Upper lobe of right lung (tissue), 1 donor: ENCODE measurements at regions not wholly inside any gene's neighbourhood (a gene's known extent, or its start where the extent isn't known, plus 50 kb on each side); places are given as distances from the start of the nearest gene placed in this dataset.

Experiments
- ATAC-seq: fragments of 200-7000 bp; cut with Tn5 transposase; one replicate; pipeline ENCODE4 v1.9.1; 2020; ENCODE audit warnings: mild to moderate bottlenecking, moderate library complexity
- DNase-seq: peaks from one replicate; pipeline ENCODE4 v3.0.0-alpha.2; 2020
- H3K27ac ChIP-seq: fragments of 200-600 bp; one replicate; pipeline ENCODE4 v1.8.0; 2022
- H3K27me3 ChIP-seq: fragments of 200-600 bp; one replicate; pipeline ENCODE4 v1.8.0; 2022; ENCODE audit warnings: mild to moderate bottlenecking
- H3K36me3 ChIP-seq: fragments of 200-600 bp; one replicate; pipeline ENCODE4 v1.8.0; 2022
- H3K4me1 ChIP-seq: fragments of 200-600 bp; one replicate; pipeline ENCODE4 v1.8.0; 2022
- H3K4me3 ChIP-seq: fragments of 200-600 bp; one replicate; pipeline ENCODE4 v1.8.0; 2022; ENCODE audit warnings: mild to moderate bottlenecking
- H3K9me3 ChIP-seq: fragments of 200-600 bp; one replicate; pipeline ENCODE4 v1.8.0; 2022
- CTCF ChIP-seq: fragments of 200-600 bp; IDR thresholded peaks from one replicate; pipeline ENCODE4 v1.8.0; 2022; ENCODE audit warnings: antibody characterized with exemption
- intact Hi-C: fragments of 100-400 bp; cut with DNase I; formaldehyde crosslinking; loops from one replicate; pipeline ENCODE4 v1.11.0; 2022
- donor health status: DM: no; HTN: yes; CAD: no; lungs with severe emphysema.

DNA sequence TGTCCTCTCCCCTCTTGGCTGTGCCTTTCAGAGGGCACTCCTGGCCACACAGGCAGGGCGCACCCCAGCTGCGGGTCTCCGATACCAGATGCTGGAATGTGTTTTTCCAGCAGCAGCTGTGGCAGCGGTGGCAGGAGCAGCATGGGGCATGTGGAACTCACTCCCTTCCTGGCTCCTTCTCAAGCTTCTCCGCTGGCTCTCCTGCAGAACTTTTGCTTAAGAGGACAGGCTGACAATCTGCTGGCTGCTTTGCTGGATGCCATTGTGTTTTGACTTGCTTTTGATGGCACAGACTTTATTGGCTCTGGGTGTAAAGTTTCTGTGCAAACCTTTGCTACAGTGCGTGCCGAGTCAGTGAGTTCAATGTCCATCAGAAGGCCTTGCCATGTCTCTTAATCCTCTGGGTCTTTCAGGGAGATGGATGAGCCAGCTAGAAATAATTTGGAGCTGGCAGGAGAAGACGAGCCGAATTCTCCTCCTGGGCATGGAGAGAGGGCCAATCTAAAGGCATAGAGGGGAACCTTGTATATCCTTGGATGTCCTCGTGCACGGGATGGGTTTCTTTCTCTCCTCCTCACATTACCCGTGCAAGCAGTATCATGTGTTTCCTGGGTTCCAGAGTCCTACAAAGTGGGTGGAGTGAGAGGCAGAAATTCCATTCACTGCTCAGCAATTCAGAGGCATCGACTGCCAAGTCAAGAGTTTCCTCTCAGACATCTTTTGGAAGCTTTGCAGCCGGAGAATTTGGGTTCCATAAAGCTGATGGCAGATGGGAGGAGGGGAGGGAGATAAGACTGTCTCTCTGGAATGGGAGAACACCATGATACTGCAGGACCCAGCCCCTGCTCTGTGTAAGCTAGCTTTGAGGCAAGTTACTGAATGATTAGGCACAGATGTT, 231.2 kb downstream of the FGF9 start:
- Histone ChIP-seq H3K27ac (no peak overlapping the region), H3K27me3 (no peaks in the 10 kb centered on the region), H3K4me1 (peaks cover 3% of the 10 kb centered on the region), H3K4me3 (no peak overlapping the region), H3K9me3 (no peaks in the 10 kb centered on the region), H3K36me3 (no peaks in the 10 kb centered on the region)
- no peak for TF ChIP-seq CTCF
- intact Hi-C loops = no loop called here
- DNase-seq = no peak
- ATAC-seq = peak; percentile 79

- no peak overlapping the region for H3K4me3 ChIP-seq
- H3K9me3 ChIP-seq = no peaks in the 10 kb centered on the region
- no peaks in the 10 kb centered on the region for H3K27me3 ChIP-seq
Measured at GRCh38 chr13:21902709-21903098, 231.8 kb downstream of the FGF9 start.

GRCh38 chr13:21905486-21905885, 234.6 kb downstream of the FGF9 start:
- Histone ChIP-seq H3K9me3 (no peaks in the 10 kb centered on the region), H3K4me3 (no peak overlapping the region), H3K4me1 (peaks cover 3% of the 10 kb centered on the region), H3K27ac (no peak overlapping the region), H3K36me3 (no peaks in the 10 kb centered on the region), H3K27me3 (no peaks in the 10 kb centered on the region)
- intact Hi-C loops = no loop called here
- no peak for ATAC-seq
- no peak for DNase-seq
- no peak for TF ChIP-seq CTCF

More at GRCh38 chr13:21902709-21903098, 231.8 kb downstream of the FGF9 start:
- intact Hi-C loops = no loop called here
- TF ChIP-seq CTCF = no peak
- H3K27ac ChIP-seq = peak overlapping the region; percentile 36
- no peak for ATAC-seq
- DNase-seq = no peak
- H3K36me3 ChIP-seq = no peaks in the 10 kb centered on the region
- peaks cover 3% of the 10 kb centered on the region for H3K4me1 ChIP-seq

GRCh38 chr13:21909331-21909730, 238.5 kb downstream of the FGF9 start:
- Histone ChIP-seq H3K36me3 (no peaks in the 10 kb centered on the region), H3K9me3 (no peaks in the 10 kb centered on the region), H3K27me3 (no peaks in the 10 kb centered on the region), H3K27ac (no peak overlapping the region), H3K4me3 (no peak overlapping the region), H3K4me1 (no peaks in the 10 kb centered on the region)
- no peak for DNase-seq
- intact Hi-C loops = no loop called here
- no peak for ATAC-seq
- TF ChIP-seq CTCF = no peak

DNA sequence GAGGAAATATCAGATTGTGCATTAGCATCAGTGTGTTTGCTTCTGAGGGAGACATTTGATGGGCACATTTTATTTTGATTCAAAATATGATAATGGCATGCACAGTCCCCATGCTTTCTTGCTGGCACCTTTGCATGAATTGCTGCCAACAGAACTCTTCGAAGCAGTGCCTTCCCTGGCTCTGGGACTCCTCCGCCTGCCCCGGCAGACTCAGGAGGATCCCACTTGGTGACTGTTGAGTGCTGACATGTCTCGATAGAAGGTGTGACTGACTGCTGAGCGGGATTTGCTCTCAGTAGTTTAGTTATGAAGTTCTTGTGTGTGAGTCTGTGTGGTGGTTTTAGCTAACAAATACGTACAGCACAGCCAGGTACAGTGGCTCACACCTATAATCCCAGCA, 239.7 kb downstream of the FGF9 start:
- TF ChIP-seq CTCF = no peak
- Histone ChIP-seq H3K9me3 (no peaks in the 10 kb centered on the region), H3K27me3 (no peaks in the 10 kb centered on the region), H3K4me1 (no peaks in the 10 kb centered on the region), H3K36me3 (no peaks in the 10 kb centered on the region), H3K27ac (no peak overlapping the region), H3K4me3 (no peak overlapping the region)
- ATAC-seq = no peak
- intact Hi-C loops = no loop called here
- no peak for DNase-seq
